HCT116 (cell line): ENCODE measurements at regions not wholly inside any gene's neighbourhood (a gene's known extent, or its start where the extent isn't known, plus 50 kb on each side); places are given as distances from the start of the nearest gene placed in this dataset.

Experiments
- ATF3 ChIP-seq: IDR thresholded peaks from 2 replicates; pipeline ENCODE4 v1.6.1; 2012
- CTCF ChIP-seq, 3 experiments: fragments of 200-600 bp in 1 of 3; sonication (generic) in 1 of 3; IDR thresholded peaks in 2 of 3; conservative IDR thresholded peaks in 1 of 3; 2 replicates each; pipeline ENCODE4 v1.5.1; 2012 to 2017; ENCODE audit warnings: low read depth in 2 of 3, low read length in 2 of 3, antibody characterized with exemption in 1 of 3, borderline replicate concordance in 1 of 3, control low read depth in 1 of 3, mild to moderate bottlenecking in 1 of 3, mixed read lengths in 1 of 3, mixed run types in 1 of 3, moderate library complexity in 1 of 3; ENCODE audit not compliant: insufficient read depth in 1 of 3
- EZH2phosphoT487 ChIP-seq: fragments of 200-600 bp; IDR thresholded peaks from 2 replicates; pipeline ENCODE4 v1.6.1; 2018; ENCODE audit warnings: antibody characterized with exemption, borderline replicate concordance
- MAX ChIP-seq: IDR thresholded peaks from 2 replicates; pipeline ENCODE4 v1.6.1; 2012
- POLR2A ChIP-seq: IDR thresholded peaks from 2 replicates; pipeline ENCODE4 v1.7.0; 2011; ENCODE audit warnings: borderline replicate concordance; ENCODE audit not compliant: insufficient read depth, insufficient read length; ENCODE audit errors: extremely low read depth
- POLR2AphosphoS5 ChIP-seq: IDR thresholded peaks from 2 replicates; pipeline ENCODE4 v1.6.1; 2011; ENCODE audit warnings: mild to moderate bottlenecking, low read depth, low read length, moderate library complexity
- REST ChIP-seq: IDR thresholded peaks from 2 replicates; pipeline ENCODE4 v1.6.1; 2012; ENCODE audit warnings: low read depth
- TCF7L2 ChIP-seq: IDR thresholded peaks from 2 replicates; pipeline ENCODE4 v1.7.0; 2011; ENCODE audit warnings: borderline replicate concordance, inconsistent platforms; ENCODE audit not compliant: insufficient read depth, insufficient read length; ENCODE audit errors: extremely low read depth
- YY1 ChIP-seq: IDR thresholded peaks from 2 replicates; pipeline ENCODE4 v1.6.1; 2011; ENCODE audit warnings: low read length, low read depth, moderate library complexity, mild to moderate bottlenecking; ENCODE audit not compliant: insufficient replicate concordance; ENCODE audit errors: extremely low read depth
- ZNF274 ChIP-seq: fragments of 200-500 bp; sonication (Bioruptor generic); IDR thresholded peaks from 2 replicates; pipeline ENCODE4 v1.6.1; 2014; ENCODE audit warnings: mild to moderate bottlenecking, low read depth, low read length, inconsistent platforms

GRCh38 chr2:238650536-238650935, 197.3 kb upstream of the TWIST2 start:
- TF ChIP-seq TCF7L2 (no peak), REST (no peak), CTCF (IDR thresholded peaks at IDR 0.05 in 2 of 3, conservative IDR thresholded peaks at IDR 0.05 in 1 of 3; ENCODE audit: borderline replicate concordance in 1 of 3, insufficient read depth in 1 of 3, low read depth in 2 of 3, low read length in 2 of 3) (no peak), YY1 (no peak), POLR2A (no peak), ZNF274 (no peak), MAX (no peak), POLR2AphosphoS5 (no peak), EZH2phosphoT487 (no peak), ATF3 (no peak)
